ENCODE measurements at regions not wholly inside any gene's neighbourhood (a gene's known extent, or its start where the extent isn't known, plus 50 kb on each side); places are given as distances from the start of the nearest gene placed in this dataset.

DNA sequence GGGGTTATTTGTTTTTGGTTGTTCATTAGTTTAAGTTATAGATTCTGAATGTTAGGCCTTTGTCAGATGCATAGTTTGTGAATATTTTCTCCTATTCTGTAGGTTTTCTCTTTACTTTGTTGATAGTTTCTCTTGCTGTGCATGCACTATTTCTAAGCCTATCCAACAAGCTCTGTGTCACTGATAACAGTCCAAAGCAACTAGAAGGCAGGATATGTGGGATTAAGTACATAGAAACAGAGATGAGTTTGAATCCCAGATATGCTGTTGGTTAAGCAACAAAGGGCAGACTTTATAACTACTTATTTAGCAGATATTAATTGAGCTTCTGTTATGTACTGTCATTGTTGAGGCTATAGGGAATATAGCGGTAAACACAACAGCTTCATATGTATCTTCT is 390.4 kb downstream of the INSC start:
- TF ChIP-seq, protein P1, sequence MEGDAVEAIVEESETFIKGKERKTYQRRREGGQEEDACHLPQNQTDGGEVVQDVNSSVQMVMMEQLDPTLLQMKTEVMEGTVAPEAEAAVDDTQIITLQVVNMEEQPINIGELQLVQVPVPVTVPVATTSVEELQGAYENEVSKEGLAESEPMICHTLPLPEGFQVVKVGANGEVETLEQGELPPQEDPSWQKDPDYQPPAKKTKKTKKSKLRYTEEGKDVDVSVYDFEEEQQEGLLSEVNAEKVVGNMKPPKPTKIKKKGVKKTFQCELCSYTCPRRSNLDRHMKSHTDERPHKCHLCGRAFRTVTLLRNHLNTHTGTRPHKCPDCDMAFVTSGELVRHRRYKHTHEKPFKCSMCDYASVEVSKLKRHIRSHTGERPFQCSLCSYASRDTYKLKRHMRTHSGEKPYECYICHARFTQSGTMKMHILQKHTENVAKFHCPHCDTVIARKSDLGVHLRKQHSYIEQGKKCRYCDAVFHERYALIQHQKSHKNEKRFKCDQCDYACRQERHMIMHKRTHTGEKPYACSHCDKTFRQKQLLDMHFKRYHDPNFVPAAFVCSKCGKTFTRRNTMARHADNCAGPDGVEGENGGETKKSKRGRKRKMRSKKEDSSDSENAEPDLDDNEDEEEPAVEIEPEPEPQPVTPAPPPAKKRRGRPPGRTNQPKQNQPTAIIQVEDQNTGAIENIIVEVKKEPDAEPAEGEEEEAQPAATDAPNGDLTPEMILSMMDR (IDR thresholded peaks at IDR 0.05) = no peak
- no peak for TF ChIP-seq POLR2AphosphoS5 (IDR thresholded peaks at IDR 0.05)
- no peak for TF ChIP-seq EP300 (IDR thresholded peaks at IDR 0.05; ENCODE audit: low read depth)
- TF ChIP-seq POLR2A (IDR thresholded peaks at IDR 0.05) = no peak
